WTC11 (cell line): ENCODE measurements at regions not wholly inside any gene's neighbourhood (a gene's known extent, or its start where the extent isn't known, plus 50 kb on each side); places are given as distances from the start of the nearest gene placed in this dataset.

ENCODE experiments used
- ATAC-seq: fragments of 200-7000 bp; cut with Tn5 transposase; 2 replicates; pipeline ENCODE4 v1.10.0; 2021; ENCODE audit warnings: mild to moderate bottlenecking, moderate library complexity
- CTCF ChIA-PET: fragments of 300-600 bp; sonication (Branson Sonifier 250); formaldehyde crosslinking; loops from one replicate; lab custom pipeline; 2021; ENCODE audit warnings: antibody characterized with exemption; lab: Charles Lee
- POLR2A ChIA-PET: fragments of 350-600 bp; sonication (Branson Sonifier 250); formaldehyde crosslinking; loops from one replicate; lab custom pipeline; 2021; ENCODE audit warnings: antibody characterized with exemption; lab: Charles Lee
- DNase-seq: peaks from one replicate; pipeline ENCODE4 v3.0.0; 2021; ENCODE audit warnings: low spot score
- H3K27ac Mint-ChIP-seq: 2 replicates; pipeline ENCODE4 v1.8.0; 2021; ENCODE audit warnings: mixed read lengths
- H3K27me3 Mint-ChIP-seq: 2 replicates; pipeline ENCODE4 v1.8.0; 2021; ENCODE audit warnings: low read depth, mild to moderate bottlenecking, moderate library complexity, mixed read lengths
- H3K36me3 Mint-ChIP-seq: 2 replicates; pipeline ENCODE4 v1.8.0; 2021; ENCODE audit warnings: mixed read lengths
- H3K4me1 Mint-ChIP-seq: 2 replicates; pipeline ENCODE4 v1.8.0; 2022; ENCODE audit warnings: mixed read lengths
- H3K4me3 Mint-ChIP-seq: 2 replicates; pipeline ENCODE4 v1.8.0; 2021; ENCODE audit warnings: mild to moderate bottlenecking, moderate library complexity, mixed read lengths
- H3K9me3 Mint-ChIP-seq: 2 replicates; pipeline ENCODE4 v1.8.0; 2021; ENCODE audit warnings: mixed read lengths
- ERG ChIP-seq: fragments of 250-450 bp; sonication (Bioruptor Pico); IDR thresholded peaks from 2 replicates; pipeline ENCODE4 v1.8.0; 2021; ENCODE audit warnings: mild to moderate bottlenecking
- FOXJ3 ChIP-seq: sonication (generic); formaldehyde crosslinking; IDR thresholded peaks from 2 replicates; pipeline ENCODE4 v1.9.0; 2021; ENCODE audit warnings: missing genetic modification reagents, mild to moderate bottlenecking, borderline replicate concordance
- IRF1 ChIP-seq: sonication (generic); formaldehyde crosslinking; IDR thresholded peaks from 2 replicates; pipeline ENCODE4 v1.8.0; 2023; ENCODE audit warnings: missing genetic modification reagents
- IRF2 ChIP-seq: sonication (generic); formaldehyde crosslinking; IDR thresholded peaks from 2 replicates; pipeline ENCODE4 v1.8.0; 2022; ENCODE audit warnings: low read depth, missing genetic modification reagents, borderline replicate concordance
- MLX ChIP-seq: sonication (generic); formaldehyde crosslinking; IDR thresholded peaks from 2 replicates; pipeline ENCODE4 v1.8.1; 2023; ENCODE audit warnings: mild to moderate bottlenecking, missing genetic modification reagents, moderate library complexity
- PRDM15 ChIP-seq: sonication (generic); formaldehyde crosslinking; IDR thresholded peaks from 2 replicates; pipeline ENCODE4 v1.8.0; 2022; ENCODE audit warnings: missing genetic modification reagents
- SMAD4 ChIP-seq: sonication (generic); formaldehyde crosslinking; IDR thresholded peaks from 2 replicates; pipeline ENCODE4 v1.8.0; 2022; ENCODE audit warnings: mild to moderate bottlenecking, missing genetic modification reagents
- ZNF281 ChIP-seq: sonication (generic); formaldehyde crosslinking; IDR thresholded peaks from 2 replicates; pipeline ENCODE4 v1.8.0; 2023; ENCODE audit warnings: mild to moderate bottlenecking, missing genetic modification reagents
- ZNF416 ChIP-seq: fragments of 250-450 bp; sonication (Bioruptor Pico); IDR thresholded peaks from 2 replicates; pipeline ENCODE4 v1.9.0; 2021; ENCODE audit warnings: mild to moderate bottlenecking, inconsistent platforms
- ZNF423 ChIP-seq: fragments of 250-450 bp; sonication (Bioruptor Pico); IDR thresholded peaks from 2 replicates; pipeline ENCODE4 v2.1.2; 2022; ENCODE audit warnings: mild to moderate bottlenecking, moderate library complexity
- ZNF512 ChIP-seq: sonication (generic); formaldehyde crosslinking; IDR thresholded peaks from 2 replicates; pipeline ENCODE4 v1.8.1; 2022; ENCODE audit warnings: missing genetic modification reagents, borderline replicate concordance

- no peak for TF ChIP-seq ZNF416 (CRISPR knock-in tag)
- no peak for TF ChIP-seq SMAD4 (CRISPR knock-in tag)
- no peak for TF ChIP-seq ZNF512 (CRISPR knock-in tag)
- no peak for TF ChIP-seq ERG (CRISPR knock-in tag)
- no peak for TF ChIP-seq FOXJ3 (CRISPR knock-in tag)
- no peak for TF ChIP-seq ZNF423 (CRISPR knock-in tag)
- TF ChIP-seq IRF2: no peak
- CTCF ChIA-PET: no interaction called here
- no peaks in the 10 kb centered on the region for H3K9me3 Mint-ChIP-seq
- no peak overlapping the region for H3K27ac Mint-ChIP-seq
- peaks cover 15% of the 10 kb centered on the region for H3K4me1 Mint-ChIP-seq
- DNase-seq (no peak), ATAC-seq (no peak)
- POLR2A ChIA-PET: no interaction called here
- H3K27me3 Mint-ChIP-seq: no peaks in the 10 kb centered on the region
- no peak overlapping the region for H3K4me3 Mint-ChIP-seq
- no peaks in the 10 kb centered on the region for H3K36me3 Mint-ChIP-seq
Observed at GRCh38 chr5:87735923-87736322, 323.2 kb upstream of the CCNH start.

- Mint-ChIP-seq H3K4me1 (peaks cover 15% of the 10 kb centered on the region), H3K27ac (no peak overlapping the region), H3K36me3 (no peaks in the 10 kb centered on the region), H3K9me3 (no peaks in the 10 kb centered on the region), H3K4me3 (no peak overlapping the region), H3K27me3 (no peaks in the 10 kb centered on the region)
- DNase-seq (no peak), ATAC-seq (no peak)
- TF ChIP-seq PRDM15 (no peak), MLX (no peak), ZNF281 (CRISPR knock-in tag) (no peak), IRF1 (no peak)
- ChIA-PET POLR2A (no interaction called here), CTCF (interaction anchor here (0.7 kb wide), 1 partner anchor 12 kb away, joined by 3 read pairs; no protein-coding TSS in a partner anchor)
Observed at GRCh38 chr5:87733897-87734296, 321.2 kb upstream of the CCNH start.
